ENCODE measurements at regions not wholly inside any gene's neighbourhood (a gene's known extent, or its start where the extent isn't known, plus 50 kb on each side); places are given as distances from the start of the nearest gene placed in this dataset.

- no peaks in the 10 kb centered on the region for H3K4me1 ChIP-seq
- TF ChIP-seq RFX5 (IDR thresholded peaks at IDR 0.05) (no peak), EHMT2 (IDR thresholded peaks at IDR 0.05; ENCODE audit: low read depth) (no peak), POLR2AphosphoS2 (conservative IDR thresholded peaks at IDR 0.05; ENCODE audit: low read length) (no peak), CTCF (IDR thresholded peaks at IDR 0.05) (no peak), NPAS2 (CRISPR knock-in tag; IDR thresholded peaks at IDR 0.05; ENCODE audit: borderline replicate concordance) (no peak), SMC3 (IDR thresholded peaks at IDR 0.05) (no peak), JUNB (IDR thresholded peaks at IDR 0.05) (no peak), CHD2 (IDR thresholded peaks at IDR 0.05; ENCODE audit: low read length, partially characterized antibody) (no peak), HOXA7 (CRISPR knock-in tag; IDR thresholded peaks at IDR 0.05) (no peak), ZFP36 (IDR thresholded peaks at IDR 0.05; ENCODE audit: borderline replicate concordance, partially characterized antibody) (no peak), ZSCAN20 (CRISPR knock-in tag; IDR thresholded peaks at IDR 0.05) (no peak), ZNF302 (CRISPR knock-in tag; IDR thresholded peaks at IDR 0.05) (no peak), CHD4 (IDR thresholded peaks at IDR 0.05; ENCODE audit: borderline replicate concordance) (no peak), SREBF2 (IDR thresholded peaks at IDR 0.05) (no peak), HES2 (IDR thresholded peaks at IDR 0.05) (no peak), ELK1 (IDR thresholded peaks at IDR 0.05; ENCODE audit: low read depth, low read length) (no peak), RARB (CRISPR knock-in tag; IDR thresholded peaks at IDR 0.05) (no peak)
- no peak overlapping the region for H3K4me2 ChIP-seq
- ChIA-PET POLR2A (no interaction called here), CTCF (no interaction called here)
- DNase-seq (ENCODE audit: low read depth in 1 of 2, low spot score in 1 of 2) (no peak), FAIRE-seq (no peak), ATAC-seq (no peak)
- 18% methylated on average over 1 of the region's 7 CpGs for WGBS (ENCODE audit: missing lambda C conversion rate)
- no peak overlapping the region for H3K4me3 ChIP-seq
- no peak overlapping the region for H3K27ac ChIP-seq
- no peaks in the 10 kb centered on the region for H3K9me3 ChIP-seq
These were observed 276.4 kb upstream of the TTC14 start for GRCh38 chr3:180325533-180325932.

GRCh38 chr3:180325958-180326357 is 276.0 kb upstream of the TTC14 start:
- FAIRE-seq (no peak), ATAC-seq (no peak), DNase-seq (ENCODE audit: low read depth in 1 of 2, low spot score in 1 of 2) (no peak)
- CTCF ChIA-PET: no interaction called here
- POLR2A ChIA-PET: no interaction called here
- Histone ChIP-seq H3K4me3 (no peak overlapping the region), H3K4me1 (no peaks in the 10 kb centered on the region), H3K9me3 (no peaks in the 10 kb centered on the region), H3K27ac (no peak overlapping the region), H3K4me2 (no peak overlapping the region)
- no peak for TF ChIP-seq HOXB5 (CRISPR knock-in tag; IDR thresholded peaks at IDR 0.05)
- 8% methylated on average over 3 of the region's 3 CpGs for WGBS (ENCODE audit: missing lambda C conversion rate)

DNA sequence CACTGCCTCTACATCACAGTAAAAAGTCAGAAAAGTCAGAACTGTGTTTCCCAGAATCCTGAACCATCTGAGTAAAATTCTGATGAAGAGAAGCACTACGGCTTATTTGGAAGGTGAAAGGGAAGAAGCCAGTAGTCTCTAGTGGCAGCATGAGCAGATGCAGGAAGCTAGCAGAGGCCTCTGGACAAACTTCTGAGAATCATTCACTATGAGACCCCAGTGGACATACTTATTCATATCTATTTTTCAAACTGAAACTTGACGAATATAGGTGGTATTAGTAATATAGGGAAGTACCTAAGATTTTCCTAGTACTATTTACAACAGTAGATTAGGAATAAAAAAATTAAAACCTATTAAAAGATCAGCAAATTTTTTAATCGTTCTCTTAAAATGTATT is 272.8 kb upstream of the TTC14 start:
- POLR2A ChIA-PET: no interaction called here
- WGBS (ENCODE audit: missing lambda C conversion rate): 23% methylated on average over 3 of the region's 3 CpGs
- FAIRE-seq: no peak

More for the DNA sequence above, 272.8 kb upstream of the TTC14 start:
- Histone ChIP-seq H3K4me2 (no peak overlapping the region), H3K9me3 (no peaks in the 10 kb centered on the region), H3K4me1 (no peaks in the 10 kb centered on the region), H3K27ac (no peak overlapping the region), H3K4me3 (no peak overlapping the region)
- no peak for ATAC-seq
- CTCF ChIA-PET: no interaction called here
- TF ChIP-seq RNF2 (IDR thresholded peaks at IDR 0.05; ENCODE audit: borderline replicate concordance, low read depth) (no peak), HDAC2 (IDR thresholded peaks at IDR 0.05) (no peak), PHF8 (IDR thresholded peaks at IDR 0.05; ENCODE audit: borderline replicate concordance, low read depth) (no peak), CEBPB (IDR thresholded peaks at IDR 0.05) (no peak), RFX5 (IDR thresholded peaks at IDR 0.05) (no peak), POLR2A (IDR thresholded peaks at IDR 0.05; ENCODE audit: low read length) (no peak)
- TF ChIP-seq, protein P1, sequence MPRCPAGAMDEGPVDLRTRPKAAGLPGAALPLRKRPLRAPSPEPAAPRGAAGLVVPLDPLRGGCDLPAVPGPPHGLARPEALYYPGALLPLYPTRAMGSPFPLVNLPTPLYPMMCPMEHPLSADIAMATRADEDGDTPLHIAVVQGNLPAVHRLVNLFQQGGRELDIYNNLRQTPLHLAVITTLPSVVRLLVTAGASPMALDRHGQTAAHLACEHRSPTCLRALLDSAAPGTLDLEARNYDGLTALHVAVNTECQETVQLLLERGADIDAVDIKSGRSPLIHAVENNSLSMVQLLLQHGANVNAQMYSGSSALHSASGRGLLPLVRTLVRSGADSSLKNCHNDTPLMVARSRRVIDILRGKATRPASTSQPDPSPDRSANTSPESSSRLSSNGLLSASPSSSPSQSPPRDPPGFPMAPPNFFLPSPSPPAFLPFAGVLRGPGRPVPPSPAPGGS (IDR thresholded peaks at IDR 0.05): no peak
- no peak for DNase-seq (ENCODE audit: low read depth in 1 of 2, low spot score in 1 of 2)
